T-helper 1 cell (primary cell): ENCODE measurements at regions not wholly inside any gene's neighbourhood (a gene's known extent, or its start where the extent isn't known, plus 50 kb on each side); places are given as distances from the start of the nearest gene placed in this dataset.
"Not testable (repeated sequence)": the region's sequence is repeated elsewhere in the genome, so short reads cannot be mapped to it uniquely, and the experiment has no call there.

Source experiments
- DNase-seq, 5 donors: peaks; one replicate each; pipeline ENCODE4 v3.0.0-alpha.2; 2012 to 2020

DNA sequence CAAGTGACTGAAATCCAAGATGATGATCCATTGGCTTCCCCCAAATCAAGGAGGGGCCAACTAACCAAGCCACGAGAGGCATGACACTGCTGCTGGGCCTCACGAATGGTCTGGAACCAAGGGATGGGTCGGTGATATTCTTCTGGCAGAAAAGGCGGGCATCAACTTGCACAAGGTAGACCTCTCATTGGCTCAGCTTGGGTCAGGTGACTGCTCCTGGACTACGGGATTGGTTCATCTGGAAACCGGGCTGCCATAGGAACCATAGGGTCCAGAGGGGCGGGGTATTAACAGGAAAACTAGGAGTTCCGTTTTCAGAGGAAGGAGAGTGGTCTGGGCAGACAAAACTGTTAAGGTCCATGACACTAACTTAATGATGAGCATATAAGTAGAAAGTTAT is 100.9 kb downstream of the TFAP2C start:
- no peak for DNase-seq

DNA sequence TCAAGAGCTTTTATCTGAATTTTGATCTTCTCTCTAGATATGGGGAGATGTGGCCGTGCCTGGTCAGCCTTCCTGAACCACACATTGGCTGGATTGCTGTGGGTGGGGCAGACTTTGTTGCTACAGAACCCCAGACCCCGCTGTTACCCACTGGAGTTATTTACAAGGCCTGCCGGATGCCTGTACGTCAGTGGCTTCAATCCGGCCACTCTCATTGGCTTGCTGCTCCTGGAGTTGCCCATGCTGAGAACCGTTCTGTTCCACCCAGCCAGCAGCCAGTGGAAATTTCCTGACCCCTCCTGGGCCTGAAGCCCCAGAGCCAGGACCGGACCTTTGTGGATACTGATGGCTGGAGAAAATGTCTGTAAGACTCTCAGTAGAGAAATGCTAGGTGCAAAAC is 101.9 kb downstream of the TFAP2C start:
- no peak for DNase-seq

DNA sequence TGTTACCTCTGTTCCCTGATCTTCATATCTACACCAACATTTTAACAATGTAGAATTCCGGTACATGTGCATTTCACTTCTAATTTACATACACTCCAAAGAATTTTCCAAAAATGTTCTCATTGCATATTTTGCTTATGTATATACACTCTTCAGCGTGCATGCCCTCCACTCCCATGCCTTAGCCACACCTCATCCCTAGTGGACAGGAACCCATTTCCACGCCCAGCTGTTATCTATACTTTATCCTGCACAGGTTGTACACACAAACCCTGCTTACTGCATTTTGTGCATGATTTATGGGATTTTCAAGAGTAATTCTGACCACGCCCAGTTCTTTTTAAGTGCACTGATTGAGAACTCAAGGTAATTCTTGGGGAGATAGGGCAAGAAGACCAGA is 102.4 kb downstream of the TFAP2C start:
- no peak for DNase-seq

DNA sequence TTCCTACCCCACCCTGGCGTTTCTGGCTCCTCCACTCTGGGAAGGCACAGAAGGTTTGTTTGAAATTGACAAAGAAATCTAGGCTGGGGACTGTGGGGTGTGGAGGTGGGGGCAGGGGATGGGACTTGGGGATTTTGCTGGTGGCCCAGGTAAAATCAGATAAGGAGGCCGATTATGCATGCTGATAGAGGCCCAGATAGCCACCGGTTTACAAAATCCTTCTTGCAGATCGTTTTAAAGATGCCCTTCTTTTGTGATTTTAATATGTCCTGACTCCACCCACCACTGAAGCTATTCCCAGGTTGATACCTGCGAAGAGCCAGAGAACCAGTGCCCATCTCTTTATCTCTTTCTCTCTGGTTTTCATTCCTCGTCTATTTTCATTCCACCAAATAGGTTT is 104.9 kb downstream of the TFAP2C start:
- DNase-seq: no peak

DNA sequence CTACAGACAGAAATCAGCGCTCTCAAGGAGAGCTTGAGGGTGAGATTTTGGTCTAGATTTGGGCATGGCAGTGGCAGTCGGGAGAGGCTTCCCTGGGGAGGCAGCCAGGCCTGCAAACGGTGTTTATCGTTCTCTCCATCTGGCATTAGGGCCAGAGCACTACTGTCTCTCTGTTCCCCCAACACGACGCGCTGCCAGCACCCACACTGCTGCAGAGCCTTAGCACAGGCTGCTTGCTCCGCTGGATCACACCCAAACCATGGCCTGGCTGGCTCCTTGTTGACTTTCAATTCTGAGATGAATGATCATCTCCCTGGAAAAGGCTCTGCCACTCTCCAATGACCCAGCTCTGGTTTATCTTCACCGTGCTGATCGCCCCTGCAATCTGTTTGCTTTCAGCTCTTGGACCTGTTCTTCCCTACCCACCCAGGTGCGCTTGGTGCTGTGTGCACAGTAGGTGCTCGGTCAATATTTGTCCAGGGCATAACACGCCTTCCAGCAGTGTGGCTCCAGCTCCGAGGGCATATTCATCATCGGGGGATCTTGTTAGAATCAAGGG is 106.1 kb downstream of the TFAP2C start:
- DNase-seq: no peak

DNA sequence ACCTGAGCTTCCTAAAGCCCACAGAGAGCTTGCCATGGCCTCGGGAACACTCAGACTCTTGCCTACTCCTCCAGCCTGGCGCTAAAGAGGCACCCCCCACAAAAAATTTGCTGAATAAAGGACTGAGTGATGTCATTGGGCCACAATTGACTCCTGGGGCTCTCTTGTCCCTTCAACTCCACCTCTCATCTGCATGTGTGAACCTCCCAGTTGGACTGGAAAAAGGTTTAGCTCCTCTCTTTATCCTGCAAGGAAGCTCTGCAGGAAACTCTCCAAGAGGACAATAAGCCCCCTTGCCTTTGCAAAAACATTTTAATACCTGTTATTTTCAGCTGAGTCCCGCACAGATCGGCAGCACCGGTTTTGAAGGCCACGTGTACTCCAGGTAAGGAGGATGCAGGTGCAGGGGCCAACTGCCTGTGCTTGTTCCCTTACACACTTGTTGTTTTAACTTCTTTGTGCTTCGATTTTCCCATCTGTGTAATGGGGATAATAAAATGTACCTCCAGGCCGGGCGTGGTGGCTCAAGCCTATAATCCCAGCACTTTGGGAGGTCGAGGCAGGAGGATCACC is 107.3 kb downstream of the TFAP2C start:
- no peak for DNase-seq

DNA sequence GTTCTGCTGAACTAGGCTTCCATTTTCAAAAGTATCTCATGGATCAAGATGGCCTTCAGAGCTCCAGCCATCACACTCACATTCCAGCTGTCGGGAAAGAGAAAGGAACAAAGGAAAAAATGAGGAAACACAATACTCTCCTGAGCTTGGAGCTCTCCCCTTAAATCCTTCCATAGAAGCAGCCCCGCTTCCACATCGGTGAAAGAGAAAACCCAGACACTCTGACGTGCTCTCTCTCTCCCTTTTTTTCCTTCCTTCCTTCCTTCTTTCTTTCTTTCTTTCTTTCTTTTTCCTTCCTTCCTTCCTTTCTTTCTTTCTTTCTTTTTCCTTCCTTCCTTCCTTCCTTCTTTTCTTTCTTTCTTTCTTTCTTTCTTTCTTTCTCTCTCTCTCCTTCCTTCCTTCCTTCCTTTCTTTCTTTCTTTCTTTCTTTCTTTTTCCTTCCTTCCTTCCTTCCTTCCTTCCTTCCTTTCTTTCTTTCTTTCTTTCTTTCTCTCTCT is 115.3 kb downstream of the TFAP2C start:
- DNase-seq: not testable (repeated sequence)

DNA sequence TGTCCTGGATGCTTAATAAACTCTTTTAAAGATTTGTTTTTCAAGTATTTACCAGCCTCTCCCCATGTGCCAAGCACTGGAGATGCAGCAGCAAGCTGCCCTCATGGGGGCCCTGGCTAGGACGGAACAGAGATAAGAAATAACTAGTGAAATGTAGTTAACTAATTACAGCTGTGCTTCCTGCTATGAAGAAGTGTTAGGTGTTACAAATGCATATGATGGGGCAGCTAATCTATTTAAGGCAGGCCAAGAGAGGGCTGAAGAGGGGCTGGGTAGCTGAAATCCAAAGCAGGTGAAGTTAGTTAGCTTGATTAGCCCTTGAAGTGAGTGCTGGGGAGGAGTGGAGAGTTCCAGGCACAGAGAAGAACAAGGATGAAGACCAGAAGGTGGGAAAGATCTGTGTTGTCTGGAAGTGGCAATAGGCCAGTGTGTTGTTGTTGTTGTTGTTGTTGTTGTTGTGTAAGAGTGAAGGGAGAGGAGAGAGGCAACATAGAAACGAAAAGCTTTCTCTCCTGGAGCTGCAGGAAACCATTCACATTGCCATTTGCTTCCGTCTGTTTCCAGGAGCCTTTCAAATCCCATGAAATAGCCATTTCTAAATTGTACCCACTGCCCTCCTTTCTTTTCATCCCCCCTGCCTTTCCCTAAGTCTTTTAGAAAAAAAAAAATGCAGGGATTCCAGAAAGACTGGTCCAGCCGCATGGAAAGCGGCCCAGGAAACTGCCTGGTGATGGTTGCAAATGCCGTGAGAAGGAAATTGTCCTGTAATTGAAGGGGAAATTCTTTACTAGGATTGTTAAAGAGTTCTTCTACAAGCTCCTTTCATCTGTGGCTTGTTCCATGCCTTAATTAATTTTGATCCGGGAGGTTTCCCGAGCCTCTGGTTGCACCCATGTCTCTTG is 119.6 kb downstream of the TFAP2C start:
- DNase-seq: no peak

DNA sequence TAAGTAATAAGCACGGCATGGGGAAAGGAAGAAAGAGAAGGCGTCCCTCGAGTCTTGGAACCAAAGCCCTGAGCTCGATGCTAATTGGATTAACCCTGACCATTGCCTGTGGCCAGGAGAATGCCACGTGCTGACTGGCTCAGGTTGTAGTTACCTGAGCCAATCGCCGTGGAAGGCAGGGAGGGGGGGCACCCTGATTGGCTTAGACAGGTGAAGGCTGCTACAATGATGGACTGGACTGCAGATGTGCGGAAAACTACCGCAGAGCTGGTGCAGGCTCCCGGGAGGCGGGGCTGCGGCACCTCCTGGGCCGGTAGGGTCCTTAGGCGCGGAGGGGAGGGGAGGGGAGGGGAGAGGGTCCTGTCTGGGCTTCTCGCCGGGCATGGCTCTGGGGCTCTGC is 121.3 kb downstream of the TFAP2C start:
- no peak for DNase-seq

DNA sequence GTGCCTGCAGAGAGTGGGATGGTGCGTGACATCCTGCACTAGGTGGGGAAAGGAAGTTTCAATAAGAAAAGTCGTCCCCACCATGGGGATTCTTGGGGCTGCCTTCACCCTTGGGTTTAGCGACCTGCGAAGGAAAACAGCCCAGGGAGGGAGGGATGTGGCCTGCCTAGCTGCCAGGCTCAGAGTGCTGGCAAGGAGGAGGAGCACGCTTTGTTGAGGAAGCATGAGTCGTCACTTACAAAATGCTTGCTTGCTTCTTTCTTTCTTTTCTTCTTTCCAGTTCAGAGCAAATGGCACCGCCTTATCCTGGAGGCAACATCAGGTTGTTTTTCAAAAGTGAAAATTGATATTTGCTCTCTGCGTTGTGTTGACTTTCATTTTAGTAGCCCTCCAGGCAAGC is 123.2 kb downstream of the TFAP2C start:
- no peak for DNase-seq

DNA sequence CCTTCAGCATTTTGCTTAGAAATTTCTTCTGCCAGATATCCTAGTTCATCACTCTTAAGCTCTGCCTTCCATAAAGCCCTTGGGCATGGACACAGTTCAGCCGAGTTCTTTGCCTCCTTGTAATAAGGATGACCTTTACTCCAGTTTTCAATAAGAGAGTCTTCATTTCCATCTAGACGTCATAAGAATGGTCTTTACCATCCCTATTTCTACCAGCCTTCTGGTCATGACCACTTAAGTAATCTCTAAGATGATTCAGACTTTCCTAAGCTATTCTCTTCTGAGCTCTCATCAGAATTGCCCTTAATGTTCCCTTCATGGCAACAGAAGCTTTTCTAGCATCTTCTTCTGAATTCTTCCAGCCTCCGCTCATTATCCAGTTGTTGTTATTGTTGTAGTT is 126.1 kb downstream of the TFAP2C start:
- no peak for DNase-seq

DNA sequence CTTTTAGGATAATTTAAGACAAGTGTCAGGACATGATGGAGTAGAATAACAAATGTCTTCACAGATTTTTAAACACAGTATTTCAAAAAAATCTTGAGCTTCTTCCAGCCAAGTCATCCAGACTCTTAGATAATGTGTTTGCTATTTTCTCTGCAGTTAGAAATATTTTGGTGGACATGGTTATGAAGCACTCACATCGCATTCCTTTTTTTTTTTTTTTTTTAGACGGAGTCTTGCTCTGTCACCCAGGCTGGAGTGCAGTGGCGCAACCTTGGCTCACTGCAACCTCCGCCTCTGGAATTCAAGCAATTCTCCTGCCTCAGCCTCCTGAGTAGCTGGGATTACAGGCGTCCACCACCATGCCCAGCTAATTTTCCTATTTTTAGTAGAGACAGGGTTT is 127.6 kb downstream of the TFAP2C start:
- not testable (repeated sequence) for DNase-seq

DNA sequence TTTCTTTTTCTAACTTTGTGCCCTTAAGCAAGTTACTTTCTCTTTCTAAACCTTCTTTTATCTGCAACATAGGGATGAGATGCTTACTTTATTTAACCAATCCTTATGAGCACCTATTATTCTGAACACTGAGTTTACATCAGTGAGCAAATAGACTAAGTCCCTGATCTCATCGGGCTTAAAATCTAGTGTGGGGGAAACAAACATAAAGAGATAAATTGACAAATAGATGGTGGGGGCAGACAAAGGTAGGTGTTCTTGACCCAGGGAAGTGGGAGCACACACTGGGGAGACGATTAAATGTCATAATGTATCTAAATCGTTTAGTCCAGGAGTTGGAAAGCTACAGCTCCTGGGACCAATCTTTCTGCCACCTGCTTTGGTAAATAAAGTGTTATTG is 129.6 kb downstream of the TFAP2C start:
- no peak for DNase-seq

DNA sequence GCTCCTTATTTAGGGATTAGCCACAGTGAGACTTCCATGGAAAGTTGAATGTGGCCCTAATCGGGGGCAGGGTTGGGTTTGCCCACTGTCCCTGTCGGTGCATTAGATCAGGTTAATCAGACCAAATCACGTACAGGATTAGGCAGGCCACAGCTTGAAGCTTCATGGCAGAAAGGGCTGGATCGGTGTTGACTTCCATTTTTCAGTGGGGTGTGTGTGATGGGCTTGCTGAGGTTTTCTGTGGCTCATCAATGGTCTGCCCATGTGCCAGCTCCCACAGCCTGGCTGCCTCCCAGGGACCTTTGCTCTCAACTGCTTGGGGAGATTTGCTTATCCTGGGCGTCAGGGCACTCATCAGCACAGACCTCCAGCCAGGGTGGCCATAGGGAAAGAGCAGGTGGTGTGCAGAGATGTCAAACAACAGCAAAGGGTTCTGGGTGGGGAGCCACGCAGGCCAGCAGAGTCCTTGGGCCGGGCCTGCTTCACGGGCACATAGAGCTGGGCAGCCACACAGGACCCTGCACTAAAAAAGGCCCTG is 130.7 kb downstream of the TFAP2C start:
- no peak for DNase-seq

DNA sequence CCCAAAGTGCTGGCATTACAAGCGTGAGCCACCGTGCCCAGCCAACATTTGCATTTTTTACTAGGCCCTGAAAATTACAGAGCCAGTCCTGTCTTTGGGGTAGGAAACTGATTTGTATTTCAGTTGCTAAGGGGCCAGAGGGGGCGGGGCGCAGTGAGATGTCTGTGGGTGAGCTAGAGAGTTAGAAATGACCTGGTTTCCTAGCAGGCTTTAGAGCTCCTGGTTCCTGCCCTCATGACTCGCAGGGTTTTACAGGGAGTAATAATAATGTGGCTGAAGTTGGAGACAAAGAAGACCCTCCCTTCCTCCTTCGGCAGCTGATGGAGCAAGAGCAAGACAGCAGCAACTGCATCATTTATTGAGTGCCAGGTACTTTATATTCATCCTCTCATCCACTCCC is 131.5 kb downstream of the TFAP2C start:
- no peak for DNase-seq

DNA sequence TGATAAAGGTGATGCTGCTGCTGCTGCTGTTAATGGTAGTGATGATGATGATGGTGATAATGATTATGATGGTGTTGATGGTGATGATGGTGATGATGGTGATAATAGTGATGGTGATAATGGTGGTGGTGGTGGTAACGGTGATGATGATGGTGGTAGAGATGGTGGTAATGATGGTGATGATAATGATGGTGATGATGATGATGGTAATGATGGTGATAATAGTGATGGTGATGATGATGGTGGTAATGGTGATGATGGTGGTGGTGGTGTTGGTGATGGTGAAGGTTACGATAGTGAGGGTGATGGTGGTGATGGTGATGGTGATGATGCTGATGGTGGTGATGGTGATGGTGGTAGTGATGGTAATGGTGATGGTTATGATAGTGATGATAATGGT is 132.3 kb downstream of the TFAP2C start:
- DNase-seq: no peak

DNA sequence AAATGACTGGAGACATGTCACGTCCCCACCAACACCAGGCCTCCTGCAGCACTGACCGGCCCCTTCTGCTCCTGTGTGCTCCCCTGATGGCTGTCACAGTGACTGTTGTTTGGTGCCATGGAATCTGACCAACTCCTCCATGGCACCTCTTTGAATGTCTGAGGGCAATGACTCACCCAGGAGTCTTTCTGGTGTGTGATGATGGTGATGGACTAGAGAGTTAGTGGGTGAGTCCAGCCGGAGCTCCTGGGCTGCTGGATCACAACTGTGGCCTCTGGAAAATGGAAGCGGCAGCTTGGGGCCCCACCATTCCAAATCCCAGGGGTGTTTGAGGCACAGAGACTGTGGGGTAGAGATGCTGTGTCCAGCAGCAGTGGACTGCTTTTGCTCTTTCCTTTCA is 133.3 kb downstream of the TFAP2C start:
- DNase-seq: no peak

DNA sequence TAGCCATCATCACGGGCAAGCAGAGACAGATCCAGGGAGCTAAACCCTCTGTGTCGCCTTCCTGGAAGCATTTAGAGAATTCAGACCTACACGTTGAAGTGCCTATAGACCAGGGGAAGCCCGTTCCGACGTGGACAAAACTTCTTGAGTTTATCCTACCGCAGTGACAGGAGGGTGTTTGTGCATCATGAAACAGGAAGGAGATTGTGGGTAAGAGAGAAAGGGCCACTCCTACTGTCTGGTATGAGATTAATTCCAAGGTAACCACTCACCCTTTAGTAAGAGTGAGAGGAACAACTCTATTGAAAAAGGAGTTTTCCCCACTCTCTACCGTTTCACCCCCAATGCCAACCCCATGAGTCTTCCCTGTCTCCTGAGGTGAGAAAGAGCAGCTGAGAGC is 133.7 kb downstream of the TFAP2C start:
- no peak for DNase-seq

DNA sequence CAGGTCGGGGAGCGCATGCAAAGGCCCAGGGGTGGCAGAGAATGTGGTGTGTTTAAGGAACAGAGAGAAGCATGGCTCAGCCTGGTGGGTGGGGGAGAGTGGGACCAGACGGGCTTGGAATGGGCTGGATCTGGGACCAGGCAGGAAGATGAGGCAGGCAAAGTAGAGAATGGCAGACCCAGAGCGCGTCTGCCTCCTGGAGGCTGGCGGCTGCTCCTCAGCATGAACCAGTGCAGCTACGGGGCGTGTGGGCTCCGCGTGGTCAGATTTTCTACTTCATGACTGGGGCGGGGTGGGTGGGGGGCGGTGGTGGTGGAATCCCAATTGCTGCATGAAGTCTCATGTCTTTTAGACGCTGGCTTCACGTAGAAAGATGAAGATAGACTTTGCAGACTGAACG is 135.6 kb downstream of the TFAP2C start:
- no peak for DNase-seq

DNA sequence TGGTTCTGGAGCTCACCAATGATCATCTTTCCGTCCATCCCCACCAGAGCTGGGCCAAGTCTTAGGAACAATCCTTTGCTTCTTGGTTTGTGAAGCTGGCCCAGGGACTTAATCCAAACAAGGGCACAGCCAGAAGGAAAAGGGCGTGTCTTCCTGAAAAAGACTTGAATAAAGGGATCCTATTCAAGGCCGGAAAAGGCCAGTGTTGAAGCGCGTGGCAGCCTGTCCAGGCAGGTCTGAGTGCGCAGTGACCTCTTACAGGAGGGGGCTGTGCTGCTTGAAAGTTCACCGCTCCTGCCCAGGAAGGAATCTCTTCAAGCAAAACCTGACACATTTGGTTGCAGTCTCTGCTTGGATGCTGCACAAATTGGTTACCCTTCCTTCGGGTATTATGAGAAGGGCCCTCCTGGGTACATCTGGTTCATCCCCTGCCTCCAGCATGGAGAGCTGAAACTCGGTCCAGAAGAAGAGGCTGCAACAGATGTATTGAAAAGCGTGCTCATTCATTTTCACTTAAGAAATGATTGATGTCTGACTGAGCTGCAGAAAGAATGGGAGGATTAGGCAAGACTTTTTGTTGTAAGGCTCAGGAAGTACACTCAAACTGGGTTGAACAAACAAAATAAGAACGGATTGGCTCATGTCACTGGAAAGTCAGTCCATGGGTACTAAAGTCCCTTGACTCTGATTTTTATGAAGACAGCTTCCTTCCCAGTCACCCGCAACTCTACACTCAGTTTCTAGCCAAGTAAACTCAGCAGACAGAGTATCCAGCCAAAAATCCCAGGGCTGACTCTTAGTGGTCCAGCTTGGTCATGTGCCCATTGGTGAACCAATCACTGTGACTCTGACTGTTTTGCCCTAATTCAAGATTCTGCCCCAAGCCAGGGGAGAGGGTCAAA is 136.3 kb downstream of the TFAP2C start:
- no peak for DNase-seq

DNA sequence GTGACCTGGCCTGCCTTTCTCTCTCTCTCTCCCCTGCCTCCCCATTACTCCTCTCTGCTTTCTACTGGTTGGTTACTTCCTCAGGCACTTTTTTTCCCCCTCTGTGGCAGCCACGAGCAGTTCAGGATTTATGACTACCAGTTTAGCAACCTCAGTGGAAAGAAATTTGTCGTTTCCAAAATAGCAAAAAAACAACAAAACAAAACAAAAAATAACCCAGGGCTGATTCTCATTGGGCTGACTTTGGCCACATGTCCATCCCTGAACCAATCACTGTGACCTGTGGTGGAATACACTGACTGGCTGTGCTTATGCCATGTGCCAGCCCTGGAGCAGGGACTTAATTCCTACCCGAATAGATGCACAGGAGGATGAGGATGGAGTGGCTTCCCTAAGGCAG is 137.4 kb downstream of the TFAP2C start:
- no peak for DNase-seq

DNA sequence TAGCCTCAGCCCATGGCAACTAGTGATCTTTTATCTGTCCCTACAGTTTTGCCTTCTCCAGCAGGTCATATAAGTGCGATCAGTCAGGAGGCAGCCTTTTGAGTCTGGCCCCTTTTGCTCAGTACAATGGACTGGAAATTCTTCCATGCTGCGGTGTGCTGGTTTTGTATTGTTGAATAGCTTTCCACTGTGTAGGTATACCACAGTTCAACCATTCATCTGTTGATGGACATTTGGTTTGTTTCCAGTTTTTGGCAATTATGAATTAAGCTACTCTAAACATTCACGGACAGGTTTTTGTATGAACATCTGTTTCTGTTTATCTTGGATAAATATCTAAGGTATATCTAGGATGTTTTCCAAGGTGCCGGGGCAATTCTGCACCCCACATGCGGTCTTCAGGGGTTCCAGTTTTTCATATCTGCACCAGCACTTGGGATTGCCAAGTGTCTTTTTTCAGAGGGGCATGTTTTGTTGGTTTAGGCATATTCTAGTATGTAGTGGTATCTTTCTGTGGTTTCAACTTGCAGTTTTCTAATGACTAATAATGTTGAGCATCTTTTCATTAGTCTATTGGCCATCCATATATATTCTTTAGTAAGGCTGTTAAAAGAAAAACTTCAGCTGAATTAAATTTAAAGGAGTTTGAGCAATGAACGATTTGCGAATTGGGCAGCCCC is 141.0 kb downstream of the TFAP2C start:
- no peak for DNase-seq
